Lower leg skin (tissue), 4 donors: ENCODE measurements at regions not wholly inside any gene's neighbourhood (a gene's known extent, or its start where the extent isn't known, plus 50 kb on each side); places are given as distances from the start of the nearest gene placed in this dataset.

ENCODE experiments used
- DNase-seq, 2 donors: peaks; one replicate each; pipeline ENCODE4 v3.0.0-alpha.2; 2019; ENCODE audit warnings: low spot score in 2 of 2
- H3K4me3 ChIP-seq: fragments of 200-600 bp; sonication (generic); 2 replicates; pipeline ENCODE4 v1.5.1; 2017; ENCODE audit warnings: mild to moderate bottlenecking, low read depth; ENCODE audit not compliant: poor library complexity, severe bottlenecking
- CTCF ChIP-seq, 3 donors: fragments of 450-650 bp; IDR thresholded peaks; one replicate each; pipeline ENCODE4 v1.5.1; 2016; ENCODE audit warnings: antibody characterized with exemption in 3 of 3, mild to moderate bottlenecking in 3 of 3, moderate library complexity in 2 of 3
- POLR2A ChIP-seq, 2 donors: fragments of 450-650 bp; IDR thresholded peaks; one replicate each; pipeline ENCODE4 v1.6.1; 2016 to 2017; ENCODE audit warnings: antibody characterized with exemption in 2 of 2, mild to moderate bottlenecking in 1 of 2, moderate library complexity in 1 of 2
- WGBS, 2 donors: methylation state at CpG; one replicate each; pipeline ENCODE4 v1.1.5; 2018; 5-methylcytosine and 5-hydroxymethylcytosine counted together
- intact Hi-C: fragments of 100-400 bp; cut with DNase I; formaldehyde crosslinking; loops from one replicate; pipeline ENCODE4 v1.15.0; 2023; ENCODE audit warnings: low total_unique reads

GRCh38 chr4:174069848-174070330, 213.6 kb downstream of the FBXO8 start:
- TF ChIP-seq POLR2A (IDR thresholded peaks at IDR 0.05) (no peak), CTCF (IDR thresholded peaks at IDR 0.05) (no peak)
- H3K4me3 ChIP-seq, result no peak overlapping the region
- WGBS, 2 donors, result 49 to 53% methylated on average over 2 of the region's 2 CpGs
- no peak for DNase-seq
- intact Hi-C loops, result no loop called here

- no peak for DNase-seq
- intact Hi-C loops, result no loop called here
- no peak overlapping the region for H3K4me3 ChIP-seq
- WGBS, 2 donors, result 56 to 59% methylated on average over 3 of the region's 3 CpGs
- TF ChIP-seq CTCF (IDR thresholded peaks at IDR 0.05), result no peak
- no peak for TF ChIP-seq POLR2A (IDR thresholded peaks at IDR 0.05)
These were observed 216.8 kb downstream of the FBXO8 start for GRCh38 chr4:174066611-174067205.

GRCh38 chr4:174062831-174063230, 220.6 kb downstream of the FBXO8 start:
- no peak for DNase-seq
- intact Hi-C loops, result no loop called here
- TF ChIP-seq POLR2A (IDR thresholded peaks at IDR 0.05), result no peak
- no peak for TF ChIP-seq CTCF (IDR thresholded peaks at IDR 0.05)
- no peak overlapping the region for H3K4me3 ChIP-seq

GRCh38 chr4:174061026-174061425, 222.4 kb downstream of the FBXO8 start:
- 43 to 53% methylated on average over 2 of the region's 2 CpGs for WGBS, 2 donors
- intact Hi-C loops, result no loop called here
- no peak for DNase-seq
- H3K4me3 ChIP-seq, result no peak overlapping the region
- TF ChIP-seq POLR2A (IDR thresholded peaks at IDR 0.05), result no peak
- no peak for TF ChIP-seq CTCF (IDR thresholded peaks at IDR 0.05)

GRCh38 chr4:174058846-174059245, 224.6 kb downstream of the FBXO8 start:
- no peak overlapping the region for H3K4me3 ChIP-seq
- intact Hi-C loops, result no loop called here
- TF ChIP-seq CTCF (IDR thresholded peaks at IDR 0.05), result no peak
- TF ChIP-seq POLR2A (IDR thresholded peaks at IDR 0.05), result no peak
- DNase-seq, result no peak

- WGBS, 2 donors, result 51 to 82% methylated on average over 3 of the region's 3 CpGs
- no peak for DNase-seq
- intact Hi-C loops, result no loop called here
- TF ChIP-seq POLR2A (IDR thresholded peaks at IDR 0.05) (no peak), CTCF (IDR thresholded peaks at IDR 0.05) (no peak)
- no peak overlapping the region for H3K4me3 ChIP-seq
These were observed 226.5 kb downstream of the FBXO8 start for GRCh38 chr4:174056959-174057358.
